Epidermal melanocyte (primary cell): ENCODE measurements at regions not wholly inside any gene's neighbourhood (a gene's known extent, or its start where the extent isn't known, plus 50 kb on each side); places are given as distances from the start of the nearest gene placed in this dataset.
"Not testable (repeated sequence)": the region's sequence is repeated elsewhere in the genome, so short reads cannot be mapped to it uniquely, and the experiment has no call there.

Experiments used
- DNase-seq: peaks from one replicate; pipeline ENCODE4 v3.0.0; 2011; ENCODE audit warnings: low spot score; ENCODE audit not compliant: insufficient read length

GRCh38 chr12:96085475-96085874 is 50.1 kb upstream of the LTA4H start:
- DNase-seq, result no peak

DNA sequence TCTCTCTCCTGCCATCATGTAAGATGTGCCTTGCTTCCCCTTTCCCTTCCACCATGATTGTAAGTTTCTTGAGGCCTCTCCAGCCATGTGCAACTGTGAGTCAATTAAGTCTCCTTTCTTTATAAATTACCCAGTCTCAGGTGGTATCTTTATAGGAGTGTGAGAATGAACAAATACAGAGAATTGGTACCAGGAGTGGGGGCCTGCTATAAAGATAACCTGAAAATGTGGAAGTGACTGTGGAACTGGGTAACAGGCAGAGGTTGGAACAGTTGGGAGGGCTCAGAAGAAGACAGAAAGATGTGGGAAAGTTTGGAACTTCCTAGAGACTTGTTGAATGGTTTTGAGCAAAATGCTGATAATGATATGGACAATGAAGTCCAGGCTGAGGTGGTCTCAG is 50.8 kb upstream of the LTA4H start:
- not testable (repeated sequence) for DNase-seq

GRCh38 chr12:96091833-96092232 is 56.4 kb upstream of the LTA4H start:
- DNase-seq, result no peak

- no peak for DNase-seq
These were observed 58.3 kb upstream of the LTA4H start for GRCh38 chr12:96093543-96094196.

DNA sequence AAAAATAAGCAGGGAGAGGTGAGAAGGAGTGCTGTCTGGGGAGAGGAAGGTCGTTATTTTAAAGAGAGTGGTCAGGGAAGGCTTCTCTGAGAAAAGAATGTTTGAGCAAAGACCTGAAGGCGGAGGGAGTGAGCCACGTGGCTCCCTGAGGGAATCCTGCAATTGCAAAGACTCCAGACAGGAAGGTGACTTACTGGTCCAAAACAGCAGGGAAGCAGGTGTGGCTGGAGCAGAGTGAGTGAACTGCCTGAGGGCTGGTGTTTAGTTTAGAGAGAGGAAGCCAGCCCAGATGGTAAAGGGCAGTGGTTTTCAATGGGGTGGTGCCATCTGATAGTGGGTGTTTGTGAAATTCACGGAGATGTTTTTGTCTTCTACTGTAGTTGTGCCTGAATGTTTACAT is 58.8 kb upstream of the LTA4H start:
- DNase-seq, result no peak

DNA sequence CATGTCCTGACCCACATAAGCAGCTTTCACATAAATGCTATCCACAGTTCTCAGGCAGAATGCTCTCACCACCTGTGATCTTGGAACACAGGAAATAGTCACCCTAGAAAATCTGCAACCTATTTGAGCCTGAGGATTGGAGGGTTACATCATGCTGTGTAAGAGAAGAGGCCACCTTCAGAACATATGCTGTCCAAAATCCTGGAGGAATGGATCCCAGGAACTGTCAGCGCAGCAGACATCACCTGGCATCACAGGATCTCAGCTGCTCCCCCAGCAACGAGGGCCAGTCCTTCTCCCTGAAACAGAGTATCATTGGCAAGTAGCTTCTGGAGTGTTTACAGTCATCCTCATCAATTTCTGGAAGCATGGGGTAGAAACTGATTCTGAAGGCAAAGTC is 63.2 kb upstream of the LTA4H start:
- DNase-seq, result no peak

DNA sequence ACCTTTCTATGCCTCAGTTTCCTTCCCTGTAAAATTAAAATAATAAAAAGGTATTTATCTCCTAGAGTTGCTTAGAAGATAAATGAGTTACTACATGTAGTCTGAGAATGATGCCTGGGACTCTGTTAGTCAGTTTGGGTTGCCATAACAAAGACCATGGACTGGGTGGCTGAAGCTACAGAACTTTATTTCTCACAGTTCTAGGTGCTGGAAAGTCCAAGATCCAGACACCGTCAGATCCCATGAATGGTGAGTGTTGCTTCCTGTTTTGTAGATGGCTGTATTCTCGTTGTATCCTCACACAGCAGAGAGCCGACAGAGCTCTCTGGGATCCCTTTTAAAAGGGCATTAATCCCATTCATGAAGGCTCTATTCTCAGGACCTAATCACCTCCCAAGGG is 64.0 kb upstream of the LTA4H start:
- no peak for DNase-seq

- DNase-seq, result no peak
These were observed 64.6 kb upstream of the LTA4H start for GRCh38 chr12:96099986-96100385.

GRCh38 chr12:96101806-96102205 is 66.4 kb upstream of the LTA4H start:
- no peak for DNase-seq

- no peak for DNase-seq
These were observed 67.8 kb upstream of the LTA4H start for GRCh38 chr12:96103067-96103644.

- no peak for DNase-seq
These were observed 69.2 kb upstream of the LTA4H start for GRCh38 chr12:96104566-96104965.

- no peak for DNase-seq
These were observed 70.8 kb upstream of the LTA4H start for GRCh38 chr12:96106137-96106536.

DNA sequence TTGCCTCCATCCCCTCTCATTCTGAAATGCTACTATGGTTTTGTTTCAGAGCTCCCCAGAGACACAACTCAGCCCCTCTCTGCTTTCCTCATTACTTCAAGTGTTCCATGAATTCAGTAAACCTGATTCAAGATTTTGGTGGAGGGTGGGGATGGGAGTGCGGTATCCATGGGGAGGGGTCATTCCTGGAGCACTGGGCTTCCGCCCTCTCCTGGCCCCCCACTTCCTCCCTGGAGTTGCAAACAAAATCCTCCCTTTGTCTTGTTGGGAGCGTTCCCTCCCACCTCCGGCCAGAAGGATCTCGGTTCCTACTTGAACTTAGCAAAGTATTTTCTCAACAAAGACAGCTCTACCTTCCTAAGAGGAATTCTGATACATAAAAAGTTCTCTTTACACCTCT is 71.8 kb upstream of the LTA4H start:
- DNase-seq, result no peak

DNA sequence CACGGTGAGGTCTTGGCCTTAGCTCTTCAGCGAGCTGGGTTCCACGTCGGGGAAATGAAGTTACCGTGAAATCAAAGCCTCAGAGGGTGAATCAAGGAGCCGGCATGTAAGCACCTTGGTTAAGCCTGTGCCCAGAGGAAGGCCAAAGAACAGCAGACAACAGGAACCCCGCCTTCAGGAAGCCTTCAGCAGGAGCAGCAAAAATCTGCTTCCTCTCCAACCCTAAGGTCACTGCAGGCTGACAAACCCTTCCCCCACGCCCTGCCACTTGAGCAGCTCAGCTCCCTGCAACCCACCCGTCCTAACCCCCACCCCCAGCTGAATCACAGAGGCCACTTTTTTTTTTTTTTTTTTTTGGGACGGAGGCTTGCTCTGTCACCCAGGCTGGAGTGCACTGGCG is 72.9 kb upstream of the LTA4H start:
- DNase-seq, result no peak

DNA sequence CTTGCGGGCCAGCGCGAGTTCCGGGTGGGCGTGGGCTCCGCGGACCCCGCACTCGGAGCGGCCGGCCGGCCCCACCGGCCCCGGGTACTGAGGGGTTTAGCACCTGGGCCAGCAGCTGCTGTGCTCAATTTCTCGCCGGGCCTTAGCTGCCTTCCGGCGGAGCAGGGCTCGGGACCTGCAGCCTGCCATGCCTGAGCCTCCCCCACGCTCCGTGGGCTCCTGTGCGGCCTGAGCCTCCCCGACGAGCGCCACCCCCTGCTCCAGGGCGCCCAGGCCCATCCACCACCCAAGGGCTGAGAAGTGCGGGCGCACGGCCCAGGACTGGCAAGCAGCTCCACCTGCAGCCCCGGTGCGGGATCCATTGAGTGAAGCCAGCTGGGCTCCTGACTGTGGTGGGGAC is 73.6 kb upstream of the LTA4H start:
- DNase-seq, result not testable (repeated sequence)

DNA sequence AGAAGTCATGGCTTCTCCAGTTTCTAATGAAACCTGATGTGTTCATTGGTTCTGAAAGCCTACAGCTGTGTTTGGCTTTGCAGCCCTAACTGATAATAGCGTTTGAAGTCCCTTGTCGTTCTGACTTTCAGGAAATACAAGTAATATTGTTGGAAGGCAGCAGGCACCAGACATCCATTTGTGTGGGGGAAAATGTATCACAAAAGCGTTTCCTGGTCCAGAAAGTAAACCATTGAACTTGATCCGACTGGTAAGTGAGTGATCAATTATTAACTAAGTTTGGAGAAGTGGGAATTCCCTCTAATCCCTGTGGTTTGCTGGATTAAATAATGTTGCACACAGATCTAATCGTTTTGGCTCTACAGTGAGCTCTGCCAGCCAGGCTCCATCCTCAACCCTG is 77.3 kb upstream of the LTA4H start:
- no peak for DNase-seq

DNA sequence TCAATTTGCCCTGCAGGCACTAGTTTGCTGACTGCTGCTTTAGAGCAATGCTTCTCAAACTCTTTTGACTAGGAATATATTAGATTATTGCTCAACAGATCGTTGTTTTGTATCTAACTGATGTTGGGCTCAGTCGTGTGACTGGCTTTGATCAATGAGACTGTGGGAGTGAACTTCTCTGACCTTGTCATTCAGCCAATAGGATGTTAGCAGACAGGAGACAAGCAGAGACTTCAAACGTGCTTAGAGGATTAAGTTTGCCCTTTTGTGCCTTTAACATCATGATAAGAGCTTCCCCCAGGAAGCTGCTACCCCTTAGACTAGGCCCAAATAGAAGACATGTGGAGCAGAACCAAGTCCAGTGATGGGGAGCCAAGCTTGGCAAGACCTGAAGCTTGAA is 76.7 kb upstream of the ELK3 start:
- no peak for DNase-seq

GRCh38 chr12:96120359-96121100 is 73.6 kb upstream of the ELK3 start:
- DNase-seq, result no peak

- DNase-seq, result no peak
These were observed 72.9 kb upstream of the ELK3 start for GRCh38 chr12:96121271-96121711.

DNA sequence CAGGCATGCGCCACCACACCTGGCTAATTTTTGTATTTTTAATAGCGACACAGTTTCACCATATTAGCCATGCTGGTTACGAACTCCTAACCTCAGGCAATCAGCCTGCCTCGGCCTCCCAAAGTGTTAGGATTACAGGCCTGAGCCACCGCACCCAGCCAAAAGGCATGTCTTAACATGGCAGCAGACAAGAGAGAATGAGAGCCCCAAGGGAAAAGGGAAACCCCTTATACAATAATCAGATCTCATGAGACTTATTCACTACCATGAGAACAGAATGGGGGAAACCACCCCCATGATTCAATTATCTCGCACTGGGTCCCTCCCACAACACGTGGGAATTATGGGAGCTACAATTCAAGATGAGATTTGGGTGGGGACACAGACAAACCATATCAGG is 65.9 kb upstream of the ELK3 start:
- not testable (repeated sequence) for DNase-seq

DNA sequence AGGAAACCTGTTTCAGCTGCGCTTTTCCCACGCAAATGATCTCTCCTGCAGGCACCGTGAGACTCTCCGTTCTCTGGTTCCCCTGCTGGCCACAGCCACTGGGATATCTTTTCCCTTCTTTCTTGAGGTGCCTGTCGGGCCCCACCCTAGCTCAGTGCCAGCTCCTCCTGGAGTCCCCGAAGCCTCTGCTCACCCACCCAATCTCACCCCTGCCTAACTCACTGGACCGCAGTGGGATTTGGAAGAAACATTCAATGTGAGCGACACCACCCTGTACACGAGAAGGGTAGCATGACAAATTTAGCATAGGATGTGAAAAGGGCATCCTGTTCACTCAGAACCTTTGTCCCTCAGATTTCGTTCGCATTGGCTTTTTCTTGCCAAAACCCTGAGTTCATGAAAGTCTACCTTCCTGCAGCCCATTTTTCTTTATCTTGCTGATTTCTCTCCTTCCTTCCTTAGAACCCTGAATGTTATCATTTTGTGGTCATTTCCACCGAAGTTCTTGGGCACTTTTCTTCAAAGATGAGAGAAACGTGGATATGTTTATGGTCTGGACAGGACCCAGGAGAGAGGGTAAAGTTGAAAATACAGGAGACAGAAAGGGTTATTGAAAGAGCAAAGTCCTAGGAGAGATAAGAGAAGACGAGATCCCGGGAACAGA is 63.6 kb upstream of the ELK3 start:
- no peak for DNase-seq

DNA sequence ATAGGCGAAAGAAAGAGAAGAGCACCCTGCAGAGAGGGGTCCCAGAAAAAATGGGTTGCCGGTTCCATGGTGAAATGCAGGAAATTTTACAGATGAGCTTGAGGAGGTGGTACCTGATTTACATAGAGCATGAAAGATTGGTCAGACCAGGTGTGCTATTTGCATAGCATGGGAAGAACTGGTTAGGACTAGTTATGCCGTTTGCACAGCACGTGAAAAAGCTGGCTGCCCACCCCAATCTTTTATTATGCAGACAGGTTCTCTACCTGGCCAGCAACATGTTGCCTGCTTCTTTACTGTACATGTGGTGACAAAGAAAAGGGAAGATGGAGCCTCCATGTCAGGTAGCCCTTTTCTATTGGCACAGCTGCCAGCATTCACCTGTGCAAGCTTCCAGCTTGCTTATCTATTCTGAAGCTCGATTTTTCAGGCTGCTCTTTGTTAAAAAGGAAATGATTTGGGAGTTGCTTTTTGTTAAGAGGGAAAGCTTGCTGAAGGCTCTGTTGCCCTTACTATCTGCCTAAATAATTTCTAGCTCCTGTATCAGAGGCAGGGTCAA is 62.9 kb upstream of the ELK3 start:
- DNase-seq, result no peak
